ENCODE measurements at regions not wholly inside any gene's neighbourhood (a gene's known extent, or its start where the extent isn't known, plus 50 kb on each side); places are given as distances from the start of the nearest gene placed in this dataset.

DNA sequence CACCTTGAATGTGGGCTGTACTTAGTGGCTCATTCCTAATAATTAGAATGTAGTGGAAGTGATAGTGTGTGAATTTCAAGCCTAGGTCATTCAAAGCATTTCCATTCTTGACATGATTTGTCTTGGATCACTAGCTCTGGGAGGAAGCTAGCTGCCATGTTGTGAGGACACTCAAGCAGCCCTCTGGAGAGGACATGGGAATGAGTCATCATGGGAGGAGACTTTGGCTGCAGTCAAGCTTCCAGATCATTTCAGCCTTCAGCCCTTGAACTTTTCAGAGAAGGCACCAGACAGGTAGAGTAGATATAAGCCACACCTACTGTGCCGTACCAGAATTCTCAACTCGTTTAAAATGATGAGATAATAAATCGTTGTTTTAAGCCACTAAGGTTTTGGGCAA is 506.9 kb downstream of the ZNF608 start:
- Histone ChIP-seq H3K27ac (ENCODE audit: insufficient read depth, low read length, poor library complexity, severe bottlenecking) (no peak overlapping the region), H3K4me3 (ENCODE audit: low read depth, low read length) (no peak overlapping the region), H3K27me3 (ENCODE audit: control insufficient read depth, insufficient read depth, low read length) (no peaks in the 10 kb centered on the region), H3K9me3 (ENCODE audit: control insufficient read depth in 2 of 2, low read length in 2 of 2) (no peaks in the 10 kb centered on the region), H3K36me3 (ENCODE audit: control insufficient read depth, insufficient read depth, low read length) (no peaks in the 10 kb centered on the region), H3K4me1 (ENCODE audit: control insufficient read depth, insufficient read depth, low read length, poor library complexity, severe bottlenecking) (no peaks in the 10 kb centered on the region)
- no peaks in the 10 kb centered on the region for H3K36me3 Mint-ChIP-seq
- H3K27me3 Mint-ChIP-seq = no peaks in the 10 kb centered on the region
- ATAC-seq (ENCODE audit: low read depth in 2 of 2) (no peak), DNase-seq (no peak)
- no peak overlapping the region for H3K27ac Mint-ChIP-seq
- H3K4me1 Mint-ChIP-seq = no peaks in the 10 kb centered on the region
- H3K4me3 Mint-ChIP-seq = no peak overlapping the region
- peaks cover 0 to 15% (median 7%) of the 10 kb centered on the region in 7 donors for H3K9me3 Mint-ChIP-seq

DNA sequence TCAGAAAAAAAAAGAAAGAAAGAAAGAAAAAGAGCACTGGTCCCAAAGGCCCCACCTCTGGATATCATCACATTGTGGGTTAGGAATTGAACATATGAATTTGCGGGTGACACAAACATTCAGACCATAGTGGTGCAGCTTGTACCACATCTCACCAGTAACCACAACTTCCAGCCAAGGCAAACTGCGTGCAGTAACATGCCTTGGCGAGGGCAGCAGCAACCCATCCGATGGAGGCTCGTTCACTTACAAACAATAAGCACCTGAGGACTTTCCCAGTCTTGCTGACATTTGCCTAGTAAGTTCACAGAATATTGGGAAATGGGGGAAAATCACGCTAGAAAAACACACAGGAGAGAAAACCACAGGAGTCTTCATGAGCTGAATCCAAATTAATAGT is 508.1 kb downstream of the ZNF608 start:
- Mint-ChIP-seq H3K4me1 (no peaks in the 10 kb centered on the region), H3K27ac (no peak overlapping the region), H3K4me3 (no peak overlapping the region), H3K27me3 (no peaks in the 10 kb centered on the region), H3K9me3 (peaks cover 0 to 15% (median 7%) of the 10 kb centered on the region in 7 donors), H3K36me3 (no peaks in the 10 kb centered on the region)
- H3K36me3 ChIP-seq (ENCODE audit: control insufficient read depth, insufficient read depth, low read length) = no peaks in the 10 kb centered on the region
- no peaks in the 10 kb centered on the region for H3K27me3 ChIP-seq (ENCODE audit: control insufficient read depth, insufficient read depth, low read length)
- no peak for ATAC-seq (ENCODE audit: low read depth in 2 of 2)
- H3K4me1 ChIP-seq (ENCODE audit: control insufficient read depth, insufficient read depth, low read length, poor library complexity, severe bottlenecking) = no peaks in the 10 kb centered on the region
- no peak for DNase-seq
- no peaks in the 10 kb centered on the region for H3K9me3 ChIP-seq (ENCODE audit: control insufficient read depth in 2 of 2, low read length in 2 of 2)
- H3K27ac ChIP-seq (ENCODE audit: insufficient read depth, low read length, poor library complexity, severe bottlenecking) = no peak overlapping the region
- no peak overlapping the region for H3K4me3 ChIP-seq (ENCODE audit: low read depth, low read length)

DNA sequence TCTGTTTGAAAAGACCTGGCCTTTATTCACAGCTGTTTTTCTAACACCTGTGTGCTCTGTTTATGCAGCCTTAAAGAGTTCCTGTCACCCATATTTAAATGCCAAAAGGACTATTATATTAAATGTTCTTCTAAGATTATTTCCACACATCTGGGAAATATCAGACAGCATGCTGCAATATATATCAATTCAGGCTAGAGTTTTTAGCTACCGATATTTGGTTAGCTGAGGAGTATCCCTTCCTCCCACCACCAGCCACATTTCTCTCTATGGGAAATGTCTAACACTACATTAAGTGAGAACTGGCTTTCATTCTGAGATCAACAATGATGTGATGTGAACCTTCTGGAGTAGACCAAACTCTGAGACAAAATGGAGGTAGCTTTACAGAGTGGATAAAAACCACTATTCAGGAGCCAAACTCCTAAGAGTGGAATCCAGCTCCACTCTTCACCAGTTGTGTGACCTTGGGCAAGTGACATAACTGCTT is 509.2 kb downstream of the ZNF608 start:
- no peaks in the 10 kb centered on the region for H3K4me1 Mint-ChIP-seq

DNA sequence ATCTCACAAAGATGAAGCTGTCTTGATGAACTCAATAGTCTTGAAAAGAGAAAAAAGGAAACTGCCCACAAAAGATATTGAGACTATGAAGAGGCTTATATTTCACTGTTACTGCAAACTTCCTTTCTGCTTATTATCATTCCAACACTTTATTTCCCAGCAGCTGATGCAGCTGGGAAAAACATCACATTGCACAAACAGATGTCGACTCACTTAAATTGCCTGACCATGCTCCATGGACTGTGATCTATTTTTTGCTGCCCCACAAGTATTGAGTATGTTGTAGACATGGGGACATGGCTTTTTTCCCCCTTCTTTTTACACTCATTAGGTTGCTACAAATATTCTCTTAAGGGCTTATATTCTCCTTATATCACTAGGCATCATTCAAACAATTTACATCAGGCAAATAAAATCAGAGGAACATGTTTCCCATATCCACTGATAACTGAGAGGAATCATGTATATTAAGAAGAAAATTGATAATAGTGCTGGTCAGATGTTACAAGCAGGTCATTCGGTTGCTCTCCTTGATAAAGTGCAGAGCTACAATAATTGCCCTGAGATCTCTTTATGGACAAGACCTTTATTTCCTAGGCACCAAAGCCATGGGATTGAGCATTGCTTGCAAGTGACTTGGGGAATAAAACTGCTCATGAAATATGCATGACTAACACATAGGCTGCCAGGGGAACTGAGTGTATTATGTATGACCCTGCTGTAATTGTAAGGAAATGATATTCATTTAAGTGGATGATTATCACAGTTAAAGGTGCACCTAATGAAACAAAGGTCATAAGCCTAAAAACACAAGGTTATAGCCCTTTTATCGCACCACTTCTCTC is 509.9 kb downstream of the ZNF608 start:
- H3K27me3 ChIP-seq (ENCODE audit: control insufficient read depth, insufficient read depth, low read length) = no peaks in the 10 kb centered on the region

More for the DNA sequence above, 509.2 kb downstream of the ZNF608 start:
- Mint-ChIP-seq H3K36me3 (no peaks in the 10 kb centered on the region), H3K27ac (no peak overlapping the region), H3K9me3 (peaks cover 0 to 15% (median 7%) of the 10 kb centered on the region in 7 donors), H3K4me3 (no peak overlapping the region), H3K27me3 (no peaks in the 10 kb centered on the region)
- ATAC-seq (ENCODE audit: low read depth in 2 of 2) = no peak
- no peaks in the 10 kb centered on the region for H3K36me3 ChIP-seq (ENCODE audit: control insufficient read depth, insufficient read depth, low read length)
- no peaks in the 10 kb centered on the region for H3K27me3 ChIP-seq (ENCODE audit: control insufficient read depth, insufficient read depth, low read length)
- no peaks in the 10 kb centered on the region for H3K9me3 ChIP-seq (ENCODE audit: control insufficient read depth in 2 of 2, low read length in 2 of 2)
- H3K4me1 ChIP-seq (ENCODE audit: control insufficient read depth, insufficient read depth, low read length, poor library complexity, severe bottlenecking) = no peaks in the 10 kb centered on the region
- H3K27ac ChIP-seq (ENCODE audit: insufficient read depth, low read length, poor library complexity, severe bottlenecking) = no peak overlapping the region
- DNase-seq = no peak
- H3K4me3 ChIP-seq (ENCODE audit: low read depth, low read length) = no peak overlapping the region

DNA sequence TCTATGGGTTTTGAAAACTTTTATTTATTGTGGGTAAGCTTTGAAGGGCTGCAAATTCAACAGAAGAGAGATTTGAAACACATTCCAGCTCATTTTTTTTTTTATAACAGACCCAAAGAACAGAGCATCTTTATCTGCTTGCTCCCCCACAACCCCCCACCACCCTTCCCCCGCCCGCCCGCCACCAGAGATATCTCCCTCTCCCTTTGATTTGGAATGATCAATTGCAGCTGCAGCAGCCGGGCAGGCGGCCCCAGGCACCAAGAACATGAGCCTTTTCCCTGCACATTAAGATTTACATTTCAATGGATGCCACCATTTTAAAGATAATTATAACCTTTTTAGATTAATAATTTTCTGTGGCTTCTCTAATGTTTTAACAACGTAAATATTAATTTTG is 510.9 kb downstream of the ZNF608 start:
- Mint-ChIP-seq H3K27me3 (no peaks in the 10 kb centered on the region), H3K27ac (no peak overlapping the region), H3K36me3 (no peaks in the 10 kb centered on the region), H3K4me3 (no peak overlapping the region), H3K4me1 (no peaks in the 10 kb centered on the region), H3K9me3 (peaks cover 0 to 12% (median 3%) of the 10 kb centered on the region in 7 donors)
- H3K4me3 ChIP-seq (ENCODE audit: low read depth, low read length) = no peak overlapping the region
- H3K27me3 ChIP-seq (ENCODE audit: control insufficient read depth, insufficient read depth, low read length) = no peaks in the 10 kb centered on the region
- no peaks in the 10 kb centered on the region for H3K4me1 ChIP-seq (ENCODE audit: control insufficient read depth, insufficient read depth, low read length, poor library complexity, severe bottlenecking)
- DNase-seq (no peak), ATAC-seq (ENCODE audit: low read depth in 2 of 2) (no peak)
- no peaks in the 10 kb centered on the region for H3K9me3 ChIP-seq (ENCODE audit: control insufficient read depth in 2 of 2, low read length in 2 of 2)
- no peaks in the 10 kb centered on the region for H3K36me3 ChIP-seq (ENCODE audit: control insufficient read depth, insufficient read depth, low read length)
- H3K27ac ChIP-seq (ENCODE audit: insufficient read depth, low read length, poor library complexity, severe bottlenecking) = no peak overlapping the region

More for the DNA sequence above, 509.9 kb downstream of the ZNF608 start:
- no peaks in the 10 kb centered on the region for H3K27me3 Mint-ChIP-seq
- H3K36me3 Mint-ChIP-seq = no peaks in the 10 kb centered on the region
- no peak overlapping the region for H3K4me3 ChIP-seq (ENCODE audit: low read depth, low read length)
- H3K4me1 Mint-ChIP-seq = no peaks in the 10 kb centered on the region
- DNase-seq (no peak), ATAC-seq (ENCODE audit: low read depth in 2 of 2) (no peak)
- H3K27ac Mint-ChIP-seq = no peak overlapping the region
- H3K9me3 ChIP-seq (ENCODE audit: control insufficient read depth in 2 of 2, low read length in 2 of 2) = no peaks in the 10 kb centered on the region
- no peaks in the 10 kb centered on the region for H3K4me1 ChIP-seq (ENCODE audit: control insufficient read depth, insufficient read depth, low read length, poor library complexity, severe bottlenecking)
- no peak overlapping the region for H3K4me3 Mint-ChIP-seq
- H3K27ac ChIP-seq (ENCODE audit: insufficient read depth, low read length, poor library complexity, severe bottlenecking) = no peak overlapping the region
- H3K9me3 Mint-ChIP-seq = peaks cover 0 to 9% (median 4%) of the 10 kb centered on the region in 7 donors
- no peaks in the 10 kb centered on the region for H3K36me3 ChIP-seq (ENCODE audit: control insufficient read depth, insufficient read depth, low read length)

DNA sequence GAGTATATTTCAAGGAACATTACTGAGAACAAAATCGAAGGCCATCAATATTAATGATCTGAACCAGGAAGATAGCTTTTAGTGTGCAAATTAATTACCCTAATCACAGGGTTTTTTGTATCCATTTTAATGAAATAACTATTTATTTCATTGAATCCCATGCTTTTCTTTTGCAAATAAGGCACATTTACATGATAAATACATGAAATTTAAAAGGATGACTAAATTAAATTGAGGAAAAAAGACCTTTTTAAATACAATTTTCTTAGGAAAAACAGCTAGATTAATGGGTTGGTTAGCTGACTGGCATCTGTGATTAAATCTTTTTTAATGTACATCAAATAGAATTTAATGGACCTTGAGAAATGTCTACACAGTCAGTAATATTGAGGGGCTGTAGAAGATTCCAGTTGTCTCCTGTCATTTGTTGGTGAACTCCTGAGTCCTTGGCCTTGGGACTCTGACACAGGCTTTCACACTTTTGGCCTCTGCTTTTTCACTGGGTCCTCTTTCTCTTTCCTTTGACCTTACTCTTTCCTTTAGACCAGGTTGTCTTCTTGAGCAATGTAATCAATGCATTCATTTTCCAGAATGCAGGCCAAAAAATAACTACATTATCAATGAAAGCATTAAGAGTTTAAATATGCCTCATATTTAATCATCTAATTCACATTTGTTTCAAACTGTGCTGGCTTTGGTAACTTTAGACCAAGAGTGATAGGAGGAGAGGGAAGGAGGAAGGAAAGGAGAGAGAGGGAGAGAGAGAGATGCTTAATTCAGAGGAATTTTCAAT is 511.5 kb downstream of the ZNF608 start:
- Mint-ChIP-seq H3K27ac (no peak overlapping the region), H3K36me3 (no peaks in the 10 kb centered on the region), H3K27me3 (no peaks in the 10 kb centered on the region), H3K9me3 (peaks cover 0 to 18% (median 3%) of the 10 kb centered on the region in 7 donors), H3K4me1 (no peaks in the 10 kb centered on the region), H3K4me3 (no peak overlapping the region)
- Histone ChIP-seq H3K9me3 (ENCODE audit: control insufficient read depth in 2 of 2, low read length in 2 of 2) (no peaks in the 10 kb centered on the region), H3K36me3 (ENCODE audit: control insufficient read depth, insufficient read depth, low read length) (no peaks in the 10 kb centered on the region), H3K4me3 (ENCODE audit: low read depth, low read length) (no peak overlapping the region), H3K27ac (ENCODE audit: insufficient read depth, low read length, poor library complexity, severe bottlenecking) (no peak overlapping the region), H3K4me1 (ENCODE audit: control insufficient read depth, insufficient read depth, low read length, poor library complexity, severe bottlenecking) (no peaks in the 10 kb centered on the region), H3K27me3 (ENCODE audit: control insufficient read depth, insufficient read depth, low read length) (no peaks in the 10 kb centered on the region)
- DNase-seq (no peak), ATAC-seq (ENCODE audit: low read depth in 2 of 2) (no peak)

DNA sequence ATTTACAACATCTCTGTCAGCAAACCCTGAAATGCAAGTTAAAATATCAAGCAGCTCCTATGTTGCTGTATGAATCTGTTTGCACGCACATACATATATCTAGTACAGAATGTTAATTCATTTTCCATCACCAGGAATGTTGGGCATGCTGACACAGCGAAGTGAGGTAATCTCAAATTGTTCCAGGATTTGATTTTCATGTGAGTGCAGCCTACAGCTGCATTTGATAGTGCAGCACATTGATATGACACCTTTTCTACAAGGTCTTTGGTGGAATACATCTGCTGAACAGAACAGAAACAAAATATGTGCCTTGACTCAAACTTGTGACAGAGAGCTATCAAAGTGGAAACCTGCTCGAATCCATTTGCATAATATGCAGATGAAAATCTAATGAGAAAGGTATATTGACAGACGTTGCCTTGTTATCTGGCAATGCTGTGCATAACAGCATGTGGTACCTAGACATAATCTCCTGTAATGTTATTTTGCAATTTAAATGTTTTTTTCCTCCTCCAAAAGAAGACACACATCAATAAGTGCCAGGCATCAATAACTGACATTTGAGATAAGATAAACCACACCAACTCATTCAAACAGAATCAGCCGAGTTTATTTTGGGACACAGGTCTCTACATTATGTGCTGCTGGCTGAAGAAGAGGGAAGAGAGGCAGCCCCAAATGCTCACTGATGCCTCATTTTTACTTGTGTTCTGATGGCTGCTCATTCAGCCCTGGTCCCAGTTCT is 512.2 kb downstream of the ZNF608 start:
- no peak overlapping the region for H3K4me3 ChIP-seq (ENCODE audit: low read depth, low read length)
- ATAC-seq (ENCODE audit: low read depth in 2 of 2) (no peak), DNase-seq (no peak)
- no peaks in the 10 kb centered on the region for H3K36me3 Mint-ChIP-seq
- H3K27me3 Mint-ChIP-seq = no peaks in the 10 kb centered on the region
- no peaks in the 10 kb centered on the region for H3K9me3 ChIP-seq (ENCODE audit: control insufficient read depth in 2 of 2, low read length in 2 of 2)
- H3K27ac ChIP-seq (ENCODE audit: insufficient read depth, low read length, poor library complexity, severe bottlenecking) = no peak overlapping the region
- H3K4me1 Mint-ChIP-seq = no peaks in the 10 kb centered on the region
- no peaks in the 10 kb centered on the region for H3K4me1 ChIP-seq (ENCODE audit: control insufficient read depth, insufficient read depth, low read length, poor library complexity, severe bottlenecking)
- peaks cover 0 to 19% (median 2%) of the 10 kb centered on the region in 7 donors for H3K9me3 Mint-ChIP-seq
- peak overlapping the region in 1 of 4 donors; percentile 0 for H3K4me3 Mint-ChIP-seq
- H3K36me3 ChIP-seq (ENCODE audit: control insufficient read depth, insufficient read depth, low read length) = no peaks in the 10 kb centered on the region
- H3K27ac Mint-ChIP-seq = no peak overlapping the region
- no peaks in the 10 kb centered on the region for H3K27me3 ChIP-seq (ENCODE audit: control insufficient read depth, insufficient read depth, low read length)
